ENCODE measurements at regions not wholly inside any gene's neighbourhood (a gene's known extent, or its start where the extent isn't known, plus 50 kb on each side); places are given as distances from the start of the nearest gene placed in this dataset.

- H3K23ac ChIP-seq (ENCODE audit: low read length): no peak overlapping the region
- no peak overlapping the region for H4K5ac ChIP-seq (ENCODE audit: low read length)
- no CpG with 5 or more reads among the region's 1 CpG for WGBS (ENCODE audit: extremely low coverage, insufficient coverage, low lambda C conversion rate)
- H2AK5ac ChIP-seq (ENCODE audit: low read length): no peak overlapping the region
- H3K4me2 ChIP-seq (ENCODE audit: low read length): no peak overlapping the region
- no peak overlapping the region for H4K8ac ChIP-seq (ENCODE audit: low read depth, low read length)
- no peaks in the 10 kb centered on the region for H3K27me3 ChIP-seq (ENCODE audit: insufficient read depth, low read length, poor library complexity)
- no peak overlapping the region for H3K4ac ChIP-seq (ENCODE audit: low read depth, low read length)
- no peak overlapping the region for H3K4me3 ChIP-seq (ENCODE audit: low read length)
- no peak overlapping the region for H3K18ac ChIP-seq (ENCODE audit: low read length)
- H3K9ac ChIP-seq (ENCODE audit: low read length): no peak overlapping the region
- DNase-seq: peak; percentile 40
- no peaks in the 10 kb centered on the region for H3K79me1 ChIP-seq (ENCODE audit: low read length)
- no peak overlapping the region for H2BK120ac ChIP-seq (ENCODE audit: low read depth, low read length)
- H3K79me2 ChIP-seq (ENCODE audit: control insufficient read depth, insufficient read depth, low read length): no peaks in the 10 kb centered on the region
- H2BK15ac ChIP-seq (replicated peaks; ENCODE audit: low read depth): no peak overlapping the region
- H3K36me3 ChIP-seq (ENCODE audit: control insufficient read depth, insufficient read depth, low read length): no peaks in the 10 kb centered on the region
- no peak overlapping the region for H2BK5ac ChIP-seq (ENCODE audit: low read length)
- H3K27ac ChIP-seq (ENCODE audit: low read depth, low read length): no peak overlapping the region
- no peaks in the 10 kb centered on the region for H3K4me1 ChIP-seq (ENCODE audit: control insufficient read depth, low read depth, low read length)
- no peak overlapping the region for H3K56ac ChIP-seq (ENCODE audit: low read length)
Measured at GRCh38 chr2:183248866-183249567, 124.8 kb downstream of the NUP35 start.

- Histone ChIP-seq H4K8ac (ENCODE audit: low read depth, low read length) (no peak overlapping the region), H2BK5ac (ENCODE audit: low read length) (no peak overlapping the region), H3K79me1 (ENCODE audit: low read length) (no peaks in the 10 kb centered on the region), H3K27ac (ENCODE audit: low read depth, low read length) (no peak overlapping the region), H3K36me3 (ENCODE audit: control insufficient read depth, insufficient read depth, low read length) (no peaks in the 10 kb centered on the region), H3K4ac (ENCODE audit: low read depth, low read length) (no peak overlapping the region), H3K4me3 (ENCODE audit: low read length) (no peak overlapping the region), H3K56ac (ENCODE audit: low read length) (no peak overlapping the region), H2BK120ac (ENCODE audit: low read depth, low read length) (no peak overlapping the region), H3K27me3 (ENCODE audit: insufficient read depth, low read length, poor library complexity) (no peaks in the 10 kb centered on the region), H3K23ac (ENCODE audit: low read length) (peak overlapping the region; percentile 16), H3K4me2 (ENCODE audit: low read length) (no peak overlapping the region), H4K5ac (ENCODE audit: low read length) (no peak overlapping the region), H3K9ac (ENCODE audit: low read length) (no peak overlapping the region), H3K4me1 (ENCODE audit: control insufficient read depth, low read depth, low read length) (no peaks in the 10 kb centered on the region), H3K18ac (ENCODE audit: low read length) (no peak overlapping the region), H2BK15ac (replicated peaks; ENCODE audit: low read depth) (no peak overlapping the region), H3K79me2 (ENCODE audit: control insufficient read depth, insufficient read depth, low read length) (no peaks in the 10 kb centered on the region), H2AK5ac (ENCODE audit: low read length) (no peak overlapping the region)
- WGBS (ENCODE audit: extremely low coverage, insufficient coverage, low lambda C conversion rate): no CpG with 5 or more reads among the region's 3 CpGs
- no peak for DNase-seq
Measured at GRCh38 chr2:183250061-183250460, 125.8 kb downstream of the NUP35 start.

DNA sequence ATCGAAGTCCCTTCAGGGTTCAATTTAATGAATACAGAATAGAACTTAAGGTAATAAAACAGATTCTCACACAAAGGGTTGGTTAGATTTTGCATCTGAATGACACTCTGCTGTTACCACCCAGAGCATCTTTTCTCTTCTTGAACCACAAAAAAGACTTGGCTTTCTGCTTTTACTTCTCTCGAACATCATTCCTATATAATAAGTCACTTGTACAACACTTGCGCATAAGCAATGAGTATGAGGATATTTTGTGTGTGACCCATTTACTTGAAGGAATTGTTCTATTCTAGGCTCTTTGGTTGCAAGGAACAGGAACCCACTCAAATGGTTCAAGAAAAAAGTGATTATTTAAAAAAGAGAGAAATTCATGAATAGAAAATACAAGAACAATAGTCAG lies 126.2 kb downstream of the NUP35 start:
- Histone ChIP-seq H4K8ac (ENCODE audit: low read depth, low read length) (no peak overlapping the region), H3K18ac (ENCODE audit: low read length) (no peak overlapping the region), H2BK15ac (replicated peaks; ENCODE audit: low read depth) (no peak overlapping the region), H2AK5ac (ENCODE audit: low read length) (no peak overlapping the region), H3K4ac (ENCODE audit: low read depth, low read length) (no peak overlapping the region), H3K79me1 (ENCODE audit: low read length) (no peaks in the 10 kb centered on the region), H2BK120ac (ENCODE audit: low read depth, low read length) (no peak overlapping the region), H3K27ac (ENCODE audit: low read depth, low read length) (no peak overlapping the region), H3K27me3 (ENCODE audit: insufficient read depth, low read length, poor library complexity) (no peaks in the 10 kb centered on the region), H3K79me2 (ENCODE audit: control insufficient read depth, insufficient read depth, low read length) (no peaks in the 10 kb centered on the region), H2BK5ac (ENCODE audit: low read length) (no peak overlapping the region), H3K23ac (ENCODE audit: low read length) (no peak overlapping the region), H3K4me1 (ENCODE audit: control insufficient read depth, low read depth, low read length) (peaks cover 1% of the 10 kb centered on the region), H3K36me3 (ENCODE audit: control insufficient read depth, insufficient read depth, low read length) (no peaks in the 10 kb centered on the region), H3K9ac (ENCODE audit: low read length) (no peak overlapping the region), H3K56ac (ENCODE audit: low read length) (no peak overlapping the region), H4K5ac (ENCODE audit: low read length) (no peak overlapping the region), H3K4me3 (ENCODE audit: low read length) (no peak overlapping the region), H3K4me2 (ENCODE audit: low read length) (no peak overlapping the region)
- DNase-seq: no peak
- WGBS (ENCODE audit: extremely low coverage, insufficient coverage, low lambda C conversion rate): no CpG with 5 or more reads among the region's 3 CpGs

GRCh38 chr2:183253441-183254130 lies 129.3 kb downstream of the NUP35 start:
- H3K4me2 ChIP-seq (ENCODE audit: low read length): no peak overlapping the region
- H4K8ac ChIP-seq (ENCODE audit: low read depth, low read length): no peak overlapping the region
- WGBS (ENCODE audit: extremely low coverage, insufficient coverage, low lambda C conversion rate): no CpG with 5 or more reads among the region's 14 CpGs
- no peak overlapping the region for H4K5ac ChIP-seq (ENCODE audit: low read length)
- H3K9ac ChIP-seq (ENCODE audit: low read length): no peak overlapping the region
- H3K79me1 ChIP-seq (ENCODE audit: low read length): no peaks in the 10 kb centered on the region
- no peaks in the 10 kb centered on the region for H3K27me3 ChIP-seq (ENCODE audit: insufficient read depth, low read length, poor library complexity)
- no peak overlapping the region for H3K4me3 ChIP-seq (ENCODE audit: low read length)
- peaks cover 2% of the 10 kb centered on the region for H3K4me1 ChIP-seq (ENCODE audit: control insufficient read depth, low read depth, low read length)
- no peak overlapping the region for H3K4ac ChIP-seq (ENCODE audit: low read depth, low read length)
- H2AK5ac ChIP-seq (ENCODE audit: low read length): no peak overlapping the region
- H2BK5ac ChIP-seq (ENCODE audit: low read length): no peak overlapping the region
- no peak overlapping the region for H2BK15ac ChIP-seq (replicated peaks; ENCODE audit: low read depth)
- no peak overlapping the region for H3K18ac ChIP-seq (ENCODE audit: low read length)
- H3K27ac ChIP-seq (ENCODE audit: low read depth, low read length): no peak overlapping the region
- H2BK120ac ChIP-seq (ENCODE audit: low read depth, low read length): no peak overlapping the region
- H3K36me3 ChIP-seq (ENCODE audit: control insufficient read depth, insufficient read depth, low read length): no peaks in the 10 kb centered on the region
- no peak overlapping the region for H3K23ac ChIP-seq (ENCODE audit: low read length)
- DNase-seq: no peak
- no peak overlapping the region for H3K56ac ChIP-seq (ENCODE audit: low read length)
- H3K79me2 ChIP-seq (ENCODE audit: control insufficient read depth, insufficient read depth, low read length): no peaks in the 10 kb centered on the region

GRCh38 chr2:183255411-183255810 lies 131.2 kb downstream of the NUP35 start:
- Histone ChIP-seq H3K27ac (ENCODE audit: low read depth, low read length) (no peak overlapping the region), H3K4me1 (ENCODE audit: control insufficient read depth, low read depth, low read length) (peaks cover 2% of the 10 kb centered on the region), H2BK120ac (ENCODE audit: low read depth, low read length) (no peak overlapping the region), H3K79me2 (ENCODE audit: control insufficient read depth, insufficient read depth, low read length) (no peaks in the 10 kb centered on the region), H4K8ac (ENCODE audit: low read depth, low read length) (no peak overlapping the region), H3K36me3 (ENCODE audit: control insufficient read depth, insufficient read depth, low read length) (no peaks in the 10 kb centered on the region), H3K79me1 (ENCODE audit: low read length) (no peaks in the 10 kb centered on the region), H3K56ac (ENCODE audit: low read length) (no peak overlapping the region), H3K4me2 (ENCODE audit: low read length) (no peak overlapping the region), H2BK5ac (ENCODE audit: low read length) (no peak overlapping the region), H2BK15ac (replicated peaks; ENCODE audit: low read depth) (no peak overlapping the region), H3K4me3 (ENCODE audit: low read length) (no peak overlapping the region), H2AK5ac (ENCODE audit: low read length) (no peak overlapping the region), H3K9ac (ENCODE audit: low read length) (no peak overlapping the region), H3K18ac (ENCODE audit: low read length) (no peak overlapping the region), H4K5ac (ENCODE audit: low read length) (no peak overlapping the region), H3K23ac (ENCODE audit: low read length) (no peak overlapping the region), H3K4ac (ENCODE audit: low read depth, low read length) (no peak overlapping the region), H3K27me3 (ENCODE audit: insufficient read depth, low read length, poor library complexity) (no peaks in the 10 kb centered on the region)
- WGBS (ENCODE audit: extremely low coverage, insufficient coverage, low lambda C conversion rate): no CpG with 5 or more reads among the region's 2 CpGs
- peak; percentile 28 for DNase-seq

All from mesendoderm (in vitro differentiated cells).